ENCODE measurements at regions not wholly inside any gene's neighbourhood (a gene's known extent, or its start where the extent isn't known, plus 50 kb on each side); places are given as distances from the start of the nearest gene placed in this dataset.

- Histone ChIP-seq H3K4me1 (peaks cover 10 to 48% (median 31%) of the 10 kb centered on the region in 10 experiments; a peak in 18 of 20 replicates), H4K20me1 (no peaks in the 10 kb centered on the region), H3K9ac (no peak overlapping the region), H3K9me3 (replicated peaks in 1 of 11) (peaks cover 0 to 24% (median 8%) of the 10 kb centered on the region in 11 experiments; a peak in 9 of 22 replicates), H3K4me2 (0 out of 22 replicates have a peak overlapping the region, but pooled peaks of 1 of the 11 experiments have one; percentile 5), H3K27me3 (no peaks in the 10 kb centered on the region), H3K4me3 (no peak overlapping the region), H3K36me3 (no peaks in the 10 kb centered on the region), H3K27ac (no peak overlapping the region)
- TF ChIP-seq Cebpa-rat (IDR thresholded peaks at IDR 0.05) = no peak
Measured at GRCh38 chr2:122100346-122100745, 344.9 kb downstream of the TSN start.

DNA sequence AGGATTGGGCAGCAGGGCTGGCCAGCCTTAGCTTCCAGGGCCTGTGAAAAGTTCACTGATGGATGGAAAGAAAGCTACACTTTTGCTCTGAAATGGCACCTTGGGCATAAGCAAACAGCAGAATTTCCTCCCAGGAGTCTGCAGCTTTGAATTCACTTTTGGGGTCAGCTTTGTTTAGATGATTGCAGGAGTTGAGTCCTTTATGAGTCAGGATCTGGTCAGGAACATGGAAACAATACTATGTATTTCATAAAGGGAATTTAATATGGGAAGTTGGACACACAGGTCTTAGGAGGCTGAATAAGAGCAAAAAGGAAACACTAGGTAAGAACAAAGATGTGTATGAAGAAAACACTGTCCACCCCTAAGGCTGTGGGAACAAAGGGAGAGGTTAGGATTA lies 345.3 kb downstream of the TSN start:
- Histone ChIP-seq H3K27me3 (no peaks in the 10 kb centered on the region), H3K36me3 (no peaks in the 10 kb centered on the region), H3K9ac (no peak overlapping the region), H3K4me1 (peaks cover 10 to 50% (median 33%) of the 10 kb centered on the region in 10 experiments; a peak in 18 of 20 replicates), H3K4me2 (0 out of 22 replicates have a peak overlapping the region, but pooled peaks of 1 of the 11 experiments have one; percentile 5), H3K4me3 (no peak overlapping the region), H3K9me3 (replicated peaks in 1 of 11) (peaks cover 0 to 24% (median 8%) of the 10 kb centered on the region in 11 experiments; a peak in 9 of 22 replicates), H4K20me1 (no peaks in the 10 kb centered on the region), H3K27ac (no peak overlapping the region)
- TF ChIP-seq Cebpa-rat (IDR thresholded peaks at IDR 0.05) = no peak

DNA sequence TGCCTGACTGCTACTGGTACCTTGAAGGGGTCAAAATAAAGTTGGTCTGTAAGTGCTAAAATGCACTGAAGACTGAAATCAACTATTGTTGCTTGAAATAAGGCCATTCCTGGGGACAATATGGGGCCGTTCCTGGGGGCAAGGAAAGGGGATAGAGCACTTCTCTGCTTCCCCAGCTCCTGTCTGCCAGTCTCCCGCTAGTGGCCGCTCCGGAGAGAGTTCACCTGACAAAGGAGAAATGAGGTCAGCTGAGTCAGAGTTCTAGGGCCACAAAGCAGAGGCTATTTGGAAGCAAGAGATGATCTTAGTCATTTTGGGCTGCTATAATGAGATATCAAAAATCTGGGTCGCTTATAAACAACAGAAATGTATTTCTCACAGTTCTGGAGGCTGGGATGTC lies 345.9 kb downstream of the TSN start:
- no peaks in the 10 kb centered on the region for H3K27me3 ChIP-seq
- H3K9ac ChIP-seq = no peak overlapping the region
- TF ChIP-seq Cebpa-rat (IDR thresholded peaks at IDR 0.05) = no peak
- H3K36me3 ChIP-seq = no peaks in the 10 kb centered on the region
- no peak overlapping the region for H3K27ac ChIP-seq
- H3K4me1 ChIP-seq = peaks cover 6 to 50% (median 33%) of the 10 kb centered on the region in 10 experiments; a peak in 18 of 20 replicates
- H4K20me1 ChIP-seq = no peaks in the 10 kb centered on the region
- no peak overlapping the region for H3K4me3 ChIP-seq
- no peak overlapping the region for H3K4me2 ChIP-seq
- H3K9me3 ChIP-seq (replicated peaks in 1 of 11) = peaks cover 0 to 24% (median 8%) of the 10 kb centered on the region in 11 experiments; a peak in 9 of 22 replicates

- Histone ChIP-seq H3K27me3 (no peaks in the 10 kb centered on the region), H3K4me2 (peak overlapping the region in 10 of 11 experiments; percentile 2 to 83 (median 64); a peak in 19 of 22 replicates), H3K4me1 (peaks cover 0 to 57% (median 40%) of the 10 kb centered on the region in 10 experiments; a peak in 16 of 20 replicates), H3K36me3 (no peaks in the 10 kb centered on the region), H3K9ac (peak overlapping the region in 1 of 11 experiments; percentile 22; a peak in 1 of 22 replicates), H3K9me3 (replicated peaks in 1 of 11) (peaks cover 0 to 24% (median 8%) of the 10 kb centered on the region in 11 experiments; a peak in 9 of 22 replicates), H3K4me3 (peak overlapping the region in 1 of 10 experiments; percentile 8; a peak in 2 of 20 replicates), H3K27ac (no peak overlapping the region), H4K20me1 (no peaks in the 10 kb centered on the region)
- TF ChIP-seq Cebpa-rat (IDR thresholded peaks at IDR 0.05) = no peak
Measured at GRCh38 chr2:122105171-122105876, 349.9 kb downstream of the TSN start.

DNA sequence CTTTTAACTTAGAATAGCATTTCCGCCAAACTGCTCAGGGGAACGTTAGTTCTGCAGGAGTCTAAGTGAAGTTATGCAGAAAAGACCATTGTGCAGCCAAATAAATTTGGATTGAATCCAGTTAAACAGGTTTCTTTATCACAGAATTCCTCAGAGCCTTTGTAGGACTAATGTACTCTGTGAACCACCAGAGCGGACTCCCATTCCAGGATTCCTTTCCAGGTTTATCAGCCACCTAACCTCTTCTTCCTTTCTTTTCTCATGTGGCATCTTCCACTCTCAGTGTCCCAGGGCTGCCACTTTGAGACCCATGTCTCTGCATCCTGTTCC lies 350.4 kb downstream of the TSN start:
- no peaks in the 10 kb centered on the region for H3K27me3 ChIP-seq
- no peak for TF ChIP-seq Cebpa-rat (IDR thresholded peaks at IDR 0.05)
- H3K27ac ChIP-seq = no peak overlapping the region
- H3K4me1 ChIP-seq = peaks cover 0 to 57% (median 40%) of the 10 kb centered on the region in 10 experiments; a peak in 16 of 20 replicates
- no peaks in the 10 kb centered on the region for H4K20me1 ChIP-seq
- peaks cover 0 to 24% (median 8%) of the 10 kb centered on the region in 11 experiments; a peak in 9 of 22 replicates for H3K9me3 ChIP-seq (replicated peaks in 1 of 11)
- no peaks in the 10 kb centered on the region for H3K36me3 ChIP-seq
- H3K4me2 ChIP-seq = peak overlapping the region in 10 of 11 experiments; percentile 2 to 83 (median 64); a peak in 19 of 22 replicates
- peak overlapping the region in 1 of 11 experiments; percentile 22; a peak in 1 of 22 replicates for H3K9ac ChIP-seq
- H3K4me3 ChIP-seq = peak overlapping the region in 1 of 10 experiments; percentile 8; a peak in 2 of 20 replicates

DNA sequence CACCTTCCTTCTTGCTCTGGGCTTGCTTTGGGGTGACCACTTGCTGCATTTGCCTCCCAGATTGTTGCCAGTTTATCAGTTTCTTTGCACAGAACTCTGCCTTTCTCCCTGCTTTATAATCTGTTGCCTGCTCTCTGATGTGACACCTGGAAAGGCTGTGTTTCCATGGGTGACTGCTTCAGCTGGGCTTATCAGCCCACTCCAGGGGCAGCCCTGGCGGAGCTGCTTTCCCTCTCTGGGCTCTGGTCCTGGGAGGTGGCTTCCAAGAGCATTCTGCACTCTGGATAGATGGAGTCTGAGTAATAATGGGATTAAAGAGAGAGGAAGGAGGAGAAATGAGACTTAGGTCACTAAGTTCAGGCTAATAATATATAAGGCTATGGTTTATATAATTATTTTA lies 352.7 kb downstream of the TSN start:
- no peak overlapping the region for H3K27ac ChIP-seq
- no peak for TF ChIP-seq Cebpa-rat (IDR thresholded peaks at IDR 0.05)
- H3K9ac ChIP-seq = no peak overlapping the region
- no peaks in the 10 kb centered on the region for H4K20me1 ChIP-seq
- H3K9me3 ChIP-seq (replicated peaks in 1 of 11) = peaks cover 0 to 12% (median 6%) of the 10 kb centered on the region in 11 experiments; a peak in 8 of 22 replicates
- no peak overlapping the region for H3K4me3 ChIP-seq
- H3K36me3 ChIP-seq = no peaks in the 10 kb centered on the region
- peak overlapping the region in 6 of 11 experiments; percentile 12 to 71 (median 46); a peak in 10 of 22 replicates for H3K4me2 ChIP-seq
- peaks cover 0 to 65% (median 43%) of the 10 kb centered on the region in 10 experiments; a peak in 16 of 20 replicates for H3K4me1 ChIP-seq
- no peaks in the 10 kb centered on the region for H3K27me3 ChIP-seq

DNA sequence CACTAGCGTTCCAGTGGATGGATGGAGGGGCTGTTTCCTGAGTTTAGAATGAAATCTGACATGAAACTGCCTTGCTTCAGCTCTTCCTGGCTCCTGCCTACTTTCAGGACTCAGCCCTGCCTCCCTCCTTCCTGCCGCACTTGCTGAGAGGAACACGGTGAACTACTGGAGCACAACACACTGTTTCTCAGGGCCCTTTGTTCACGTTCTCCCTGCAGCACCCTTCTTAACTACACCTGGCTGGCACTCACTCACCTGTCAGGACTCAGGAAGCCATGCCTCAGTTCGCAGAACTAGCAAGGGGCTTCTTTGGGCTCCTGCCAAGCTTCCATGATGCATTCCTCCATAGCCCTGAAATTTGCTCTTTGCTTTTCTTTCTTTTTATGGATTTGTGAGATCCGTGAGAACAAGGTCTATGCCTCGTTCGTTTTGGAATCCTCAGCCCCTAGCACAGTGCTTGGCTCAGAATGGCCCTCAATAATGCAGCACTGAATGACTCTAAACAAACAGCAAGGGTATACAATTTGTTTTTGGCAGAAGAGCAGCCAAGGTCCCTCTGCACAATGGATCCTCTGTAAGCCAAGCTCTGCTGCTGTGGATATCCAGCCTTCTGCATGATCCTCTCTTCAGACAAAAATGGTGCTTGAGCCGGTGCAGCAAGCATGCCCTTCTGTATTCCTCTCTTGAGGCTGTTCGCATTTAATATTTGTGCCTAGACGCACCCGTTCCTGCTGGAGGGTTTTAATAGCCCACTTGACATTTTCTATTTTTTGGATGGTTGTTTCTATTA lies 357.0 kb downstream of the TSN start:
- H3K9ac ChIP-seq = no peak overlapping the region
- H3K36me3 ChIP-seq = no peaks in the 10 kb centered on the region

DNA sequence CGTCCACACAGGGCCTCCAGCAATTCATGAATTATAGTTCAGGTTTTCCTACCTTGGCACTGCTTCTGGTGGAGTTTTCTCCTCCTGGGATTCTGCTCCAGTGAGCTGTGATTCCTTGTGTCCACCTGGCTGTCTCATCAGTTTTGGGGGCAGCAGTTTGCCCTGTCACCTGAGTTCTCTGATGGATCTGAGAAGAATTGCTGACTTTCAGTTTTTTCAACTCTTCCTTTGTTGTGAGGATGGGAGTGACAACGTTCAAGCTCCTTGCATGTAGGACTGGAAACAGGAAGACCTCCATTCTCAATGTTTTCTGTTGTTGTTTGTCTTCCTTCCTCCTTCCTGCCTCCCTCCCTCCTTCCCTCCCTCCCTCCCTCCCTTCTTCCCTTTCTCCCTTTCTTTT lies 359.0 kb downstream of the TSN start:
- H3K27ac ChIP-seq = no peak overlapping the region

More for the DNA sequence above, 357.0 kb downstream of the TSN start:
- Histone ChIP-seq H3K27ac (no peak overlapping the region), H4K20me1 (no peaks in the 10 kb centered on the region), H3K27me3 (no peaks in the 10 kb centered on the region), H3K4me2 (peak overlapping the region in 3 of 11 experiments; percentile 22 to 26 (median 26); a peak in 3 of 22 replicates), H3K9me3 (replicated peaks in 1 of 11) (no peaks in the 10 kb centered on the region), H3K4me3 (no peak overlapping the region), H3K4me1 (peaks cover 0 to 33% (median 15%) of the 10 kb centered on the region in 10 experiments; a peak in 13 of 20 replicates)
- no peak for TF ChIP-seq Cebpa-rat (IDR thresholded peaks at IDR 0.05)

More for the DNA sequence above, 359.0 kb downstream of the TSN start:
- H3K27me3 ChIP-seq = no peaks in the 10 kb centered on the region
- H3K36me3 ChIP-seq = no peaks in the 10 kb centered on the region
- peaks cover 0 to 4% (median 3%) of the 10 kb centered on the region in 11 experiments; a peak in 6 of 22 replicates for H3K9me3 ChIP-seq (replicated peaks in 1 of 11)
- peaks cover 0 to 15% (median 5%) of the 10 kb centered on the region in 10 experiments; a peak in 11 of 20 replicates for H3K4me1 ChIP-seq
- no peak overlapping the region for H3K9ac ChIP-seq
- no peak overlapping the region for H3K4me3 ChIP-seq
- no peaks in the 10 kb centered on the region for H4K20me1 ChIP-seq
- no peak for TF ChIP-seq Cebpa-rat (IDR thresholded peaks at IDR 0.05)
- H3K4me2 ChIP-seq = peak overlapping the region in 6 of 11 experiments; percentile 15 to 40 (median 26); a peak in 3 of 22 replicates

Measured in BLaER1 treated with 17β-estradiol and CSF1 and Interleukin-3, amounts not matched to agents 10 nM and 100 nM (cell line).